ENCODE measurements at regions not wholly inside any gene's neighbourhood (a gene's known extent, or its start where the extent isn't known, plus 50 kb on each side); places are given as distances from the start of the nearest gene placed in this dataset.

GRCh38 chr11:129312730-129313503 lies 62.7 kb upstream of the BARX2 start:
- no peaks in the 10 kb centered on the region for H3K27me3 Mint-ChIP-seq
- no peaks in the 10 kb centered on the region for H3K36me3 Mint-ChIP-seq (ENCODE audit: low read depth)
- no peak for DNase-seq
- ChIA-PET POLR2A (no interaction called here), CTCF (interaction anchor here (0.5 kb wide), 1 partner anchor 9 kb away, joined by 4 read pairs; no protein-coding TSS in a partner anchor)
- peaks cover 4% of the 10 kb centered on the region for H3K9me3 Mint-ChIP-seq
- no peak overlapping the region for H3K27ac Mint-ChIP-seq
- H3K4me1 Mint-ChIP-seq = peaks cover 5% of the 10 kb centered on the region
- no peak overlapping the region for H3K4me3 Mint-ChIP-seq

DNA sequence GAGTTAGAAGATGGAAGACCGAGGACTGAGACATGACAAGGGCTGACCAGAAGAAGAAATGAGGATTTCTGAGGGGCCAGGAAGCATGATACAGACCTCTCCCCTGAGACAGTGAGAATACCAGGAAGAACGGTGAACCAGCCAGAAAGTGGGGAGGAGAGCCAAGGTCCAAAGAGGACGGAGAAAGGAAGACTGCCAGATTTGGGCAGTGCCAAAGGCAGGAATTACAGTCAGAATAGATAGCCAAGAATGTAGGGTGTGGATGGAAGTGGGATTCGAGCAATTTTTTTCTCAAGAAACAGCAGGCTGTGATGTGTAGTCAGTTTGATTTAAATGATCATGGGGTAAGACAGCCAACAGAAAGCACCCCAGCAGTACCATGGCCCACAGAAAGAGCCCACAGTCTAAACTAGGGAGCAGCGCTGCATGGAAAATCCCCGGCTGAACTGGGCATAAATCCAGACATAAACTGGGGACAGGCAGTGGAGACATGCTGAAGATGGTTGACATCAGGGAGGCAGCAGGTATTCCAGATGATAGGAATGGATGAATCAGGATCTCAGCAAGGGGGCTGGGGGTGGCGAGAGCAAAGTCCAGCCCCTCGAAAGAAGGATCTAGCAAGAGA lies 67.3 kb upstream of the BARX2 start:
- Mint-ChIP-seq H3K4me3 (no peak overlapping the region), H3K4me1 (no peaks in the 10 kb centered on the region), H3K27me3 (no peaks in the 10 kb centered on the region), H3K36me3 (ENCODE audit: low read depth) (no peaks in the 10 kb centered on the region), H3K27ac (no peak overlapping the region), H3K9me3 (peaks cover 4% of the 10 kb centered on the region)
- no peak for DNase-seq
- ChIA-PET POLR2A (no interaction called here), CTCF (no interaction called here)

DNA sequence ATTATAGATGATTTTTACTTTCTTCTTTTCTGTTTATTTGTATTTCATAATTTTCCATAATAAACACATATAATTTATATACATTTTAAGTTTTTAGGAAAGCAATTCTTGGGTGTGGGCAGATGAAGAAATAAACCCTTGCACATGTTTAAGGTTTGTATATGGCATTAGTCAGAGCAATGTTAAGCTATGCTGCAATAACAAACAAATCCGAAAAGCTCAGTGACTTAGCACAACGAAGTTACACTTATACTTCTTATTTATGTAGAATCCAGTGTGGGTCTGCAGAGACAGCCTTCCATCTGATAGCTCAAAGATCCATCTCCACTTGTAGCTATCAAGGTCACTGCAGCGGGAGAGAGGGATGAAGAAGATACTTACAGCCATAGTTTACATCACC lies 68.5 kb upstream of the BARX2 start:
- Mint-ChIP-seq H3K36me3 (ENCODE audit: low read depth) (no peaks in the 10 kb centered on the region), H3K27ac (no peak overlapping the region), H3K4me3 (no peak overlapping the region), H3K27me3 (no peaks in the 10 kb centered on the region), H3K4me1 (no peaks in the 10 kb centered on the region), H3K9me3 (peaks cover 4% of the 10 kb centered on the region)
- DNase-seq = no peak
- ChIA-PET CTCF (no interaction called here), POLR2A (no interaction called here)

DNA sequence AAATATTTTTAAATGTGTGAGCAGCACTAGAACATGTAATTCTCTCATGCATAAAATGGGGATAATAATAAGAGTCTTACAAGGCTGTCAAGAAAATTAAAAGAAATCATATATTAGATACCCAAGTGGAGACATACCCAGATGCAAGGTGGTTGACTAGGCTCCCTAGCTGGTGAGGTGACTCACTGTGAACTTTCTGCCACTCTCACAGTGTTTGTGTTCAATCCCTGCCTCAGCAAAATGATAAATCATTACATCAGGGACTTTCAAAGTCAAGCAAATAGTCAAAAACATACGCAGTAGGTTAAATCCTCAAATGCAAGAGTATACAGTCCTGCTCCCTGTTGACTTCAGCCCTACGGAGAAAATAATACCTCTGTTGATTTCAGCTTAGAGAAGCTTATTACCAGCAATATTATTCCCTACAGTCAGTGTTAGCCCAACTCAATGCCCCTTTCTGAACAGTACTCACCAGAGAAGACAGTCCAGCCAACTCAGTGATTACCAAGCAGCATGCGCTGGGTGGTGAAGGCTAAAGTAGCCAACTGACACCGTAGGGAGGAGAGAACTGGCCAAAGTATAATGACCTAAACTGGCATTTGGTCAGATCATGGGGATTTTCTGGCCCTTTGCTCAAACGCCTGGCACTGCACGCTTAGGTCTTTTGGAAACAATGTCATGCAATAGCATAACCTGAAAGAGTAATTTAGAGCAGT lies 73.1 kb upstream of the BARX2 start:
- no peak overlapping the region for H3K27ac Mint-ChIP-seq
- H3K27me3 Mint-ChIP-seq = no peaks in the 10 kb centered on the region
- POLR2A ChIA-PET = no interaction called here
- no peak overlapping the region for H3K4me3 Mint-ChIP-seq
- no peak for DNase-seq
- CTCF ChIA-PET = no interaction called here
- peaks cover 17% of the 10 kb centered on the region for H3K4me1 Mint-ChIP-seq
- H3K36me3 Mint-ChIP-seq (ENCODE audit: low read depth) = no peaks in the 10 kb centered on the region
- peaks cover 2% of the 10 kb centered on the region for H3K9me3 Mint-ChIP-seq

DNA sequence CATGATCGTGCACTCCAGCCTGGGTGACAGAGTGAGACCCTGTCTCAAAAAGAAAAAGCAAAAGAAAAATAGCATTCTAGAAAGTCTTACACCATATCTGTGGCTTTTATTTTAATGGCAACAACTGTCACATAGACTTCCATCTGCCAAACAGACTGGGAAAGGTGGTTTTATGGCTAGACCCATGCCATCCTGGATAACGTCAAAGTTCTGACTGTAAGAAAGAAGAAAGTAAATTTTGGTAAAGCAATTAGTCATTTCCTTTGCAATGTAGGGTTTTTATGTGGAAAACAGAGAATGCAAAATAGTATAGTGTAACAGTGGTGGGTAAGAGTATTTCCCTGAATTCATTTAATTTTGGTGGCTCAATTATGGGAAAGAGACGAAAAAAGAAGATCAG lies 75.5 kb upstream of the BARX2 start:
- Mint-ChIP-seq H3K36me3 (ENCODE audit: low read depth) (no peaks in the 10 kb centered on the region), H3K4me1 (peaks cover 17% of the 10 kb centered on the region), H3K4me3 (no peak overlapping the region), H3K9me3 (peaks cover 2% of the 10 kb centered on the region), H3K27ac (no peak overlapping the region), H3K27me3 (no peaks in the 10 kb centered on the region)
- ChIA-PET CTCF (no interaction called here), POLR2A (no interaction called here)
- DNase-seq = no peak

GRCh38 chr11:129298988-129299387 lies 76.7 kb upstream of the BARX2 start:
- POLR2A ChIA-PET = no interaction called here
- Mint-ChIP-seq H3K27ac (no peak overlapping the region), H3K36me3 (ENCODE audit: low read depth) (no peaks in the 10 kb centered on the region), H3K4me1 (peaks cover 17% of the 10 kb centered on the region), H3K27me3 (no peaks in the 10 kb centered on the region), H3K9me3 (peaks cover 2% of the 10 kb centered on the region), H3K4me3 (no peak overlapping the region)
- CTCF ChIA-PET = no interaction called here
- no peak for DNase-seq

GRCh38 chr11:129295746-129296145 lies 79.9 kb upstream of the BARX2 start:
- DNase-seq = no peak
- ChIA-PET POLR2A (no interaction called here), CTCF (interaction anchor here (0.5 kb wide), 1 partner anchor 46 kb away, joined by 5 read pairs; no protein-coding TSS in a partner anchor)
- Mint-ChIP-seq H3K4me3 (no peak overlapping the region), H3K36me3 (ENCODE audit: low read depth) (no peaks in the 10 kb centered on the region), H3K4me1 (peaks cover 10% of the 10 kb centered on the region), H3K27ac (no peak overlapping the region), H3K9me3 (peaks cover 2% of the 10 kb centered on the region), H3K27me3 (peaks cover 12% of the 10 kb centered on the region)

DNA sequence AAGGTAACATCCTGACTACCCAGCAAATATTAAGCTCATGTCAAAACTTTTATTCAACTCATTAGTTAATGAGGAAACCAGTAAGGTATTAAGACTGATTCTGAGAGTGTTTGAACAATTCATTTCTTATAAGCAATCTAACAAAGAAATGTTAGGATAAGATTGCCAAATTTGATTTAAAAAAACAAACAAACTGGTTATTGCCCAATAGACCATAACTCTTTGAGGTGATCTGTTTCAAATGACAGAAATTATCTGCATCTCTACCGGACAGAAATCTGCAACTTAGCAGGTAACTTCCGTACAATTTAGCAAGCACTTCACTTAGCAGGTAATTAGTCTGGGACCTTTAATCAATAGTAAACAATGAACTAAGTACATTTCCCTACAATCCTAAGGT lies 82.9 kb upstream of the BARX2 start:
- no peak overlapping the region for H3K27ac Mint-ChIP-seq
- ChIA-PET POLR2A (no interaction called here), CTCF (no interaction called here)
- H3K27me3 Mint-ChIP-seq = peaks cover 26% of the 10 kb centered on the region
- no peaks in the 10 kb centered on the region for H3K4me1 Mint-ChIP-seq
- H3K36me3 Mint-ChIP-seq (ENCODE audit: low read depth) = no peaks in the 10 kb centered on the region
- H3K9me3 Mint-ChIP-seq = no peaks in the 10 kb centered on the region
- no peak for DNase-seq
- no peak overlapping the region for H3K4me3 Mint-ChIP-seq

GRCh38 chr11:129292092-129292491 lies 83.6 kb upstream of the BARX2 start:
- Mint-ChIP-seq H3K36me3 (ENCODE audit: low read depth) (no peaks in the 10 kb centered on the region), H3K27ac (no peak overlapping the region), H3K9me3 (no peaks in the 10 kb centered on the region), H3K4me1 (no peaks in the 10 kb centered on the region), H3K4me3 (no peak overlapping the region), H3K27me3 (peaks cover 28% of the 10 kb centered on the region)
- DNase-seq = no peak
- CTCF ChIA-PET = no interaction called here
- POLR2A ChIA-PET = no interaction called here

- Mint-ChIP-seq H3K9me3 (no peaks in the 10 kb centered on the region), H3K27me3 (peaks cover 29% of the 10 kb centered on the region), H3K4me3 (no peak overlapping the region), H3K27ac (no peak overlapping the region), H3K36me3 (ENCODE audit: low read depth) (no peaks in the 10 kb centered on the region), H3K4me1 (no peaks in the 10 kb centered on the region)
- ChIA-PET POLR2A (no interaction called here), CTCF (no interaction called here)
- DNase-seq = no peak
Observed at GRCh38 chr11:129291546-129291945, 84.1 kb upstream of the BARX2 start.

GRCh38 chr11:129290966-129291365 lies 84.7 kb upstream of the BARX2 start:
- Mint-ChIP-seq H3K36me3 (ENCODE audit: low read depth) (no peaks in the 10 kb centered on the region), H3K9me3 (no peaks in the 10 kb centered on the region), H3K4me1 (no peaks in the 10 kb centered on the region), H3K27ac (no peak overlapping the region), H3K4me3 (no peak overlapping the region), H3K27me3 (peaks cover 31% of the 10 kb centered on the region)
- POLR2A ChIA-PET = no interaction called here
- CTCF ChIA-PET = no interaction called here
- DNase-seq = no peak

GRCh38 chr11:129289350-129290040 lies 86.2 kb upstream of the BARX2 start:
- Mint-ChIP-seq H3K4me3 (no peak overlapping the region), H3K4me1 (no peaks in the 10 kb centered on the region), H3K36me3 (ENCODE audit: low read depth) (no peaks in the 10 kb centered on the region), H3K9me3 (no peaks in the 10 kb centered on the region), H3K27me3 (peaks cover 32% of the 10 kb centered on the region), H3K27ac (no peak overlapping the region)
- DNase-seq = no peak
- POLR2A ChIA-PET = no interaction called here
- CTCF ChIA-PET = no interaction called here

GRCh38 chr11:129287920-129288319 lies 87.7 kb upstream of the BARX2 start:
- ChIA-PET CTCF (no interaction called here), POLR2A (no interaction called here)
- Mint-ChIP-seq H3K27me3 (peaks cover 32% of the 10 kb centered on the region), H3K36me3 (ENCODE audit: low read depth) (peaks cover under 1% of the 10 kb centered on the region), H3K4me1 (peaks cover 6% of the 10 kb centered on the region), H3K4me3 (no peak overlapping the region), H3K27ac (no peak overlapping the region), H3K9me3 (no peaks in the 10 kb centered on the region)
- no peak for DNase-seq

Data from activated CD4-positive, alpha-beta T cell treated with anti-CD3 and anti-CD28 coated beads, Interleukin-2, amount 10 ng/mL, durations not matched to agents 7 days and 5 days (primary cell).